HepG2 (cell line): ENCODE measurements at regions not wholly inside any gene's neighbourhood (a gene's known extent, or its start where the extent isn't known, plus 50 kb on each side); places are given as distances from the start of the nearest gene placed in this dataset.

Experiments
- ATAC-seq: fragments of 200-7000 bp; cut with Tn5 transposase; 3 replicates; pipeline ENCODE4 v1.9.1; 2020; ENCODE audit warnings: mild to moderate bottlenecking, moderate library complexity
- BruUV-seq: library from RNA; stranded (reverse); fragments of 400-500 nt; replicated peaks from 2 replicates; lab custom pipeline; 2021; lab: Mats Ljungman, UMichigan
- CTCF ChIA-PET: fragments of 300-600 bp; formaldehyde crosslinking; extraction: SDS; loops from one replicate; lab custom pipeline; 2021; ENCODE audit warnings: low total read pairs, inconsistent platforms, low intra/inter-chr PET ratio; lab: Yijun Ruan, JAX
- POLR2A ChIA-PET: fragments of 350-600 bp; sonication (Branson Sonifier 250); formaldehyde crosslinking; loops from one replicate; lab custom pipeline; 2020; ENCODE audit warnings: antibody characterized with exemption, inconsistent platforms; lab: Yijun Ruan, JAX
- DNase-seq: peaks from one replicate; pipeline ENCODE4 v3.0.0-alpha.2; 2015; ENCODE audit warnings: low spot score
- FAIRE-seq: peaks from 3 replicates; lab custom pipeline; 2011; peaks lifted over from hg19 to GRCh38; lab: Jason Lieb, UNC
- H2AFZ ChIP-seq: one replicate; pipeline ENCODE4 v1.6.1; 2011; ENCODE audit warnings: low read length, inconsistent platforms
- H3K27ac ChIP-seq: fragments of 300-600 bp; 3 replicates; pipeline ENCODE4 v1.8.0; 2011; ENCODE audit warnings: mixed run types, mild to moderate bottlenecking, mixed read lengths, low read length, inconsistent platforms; ENCODE audit not compliant: insufficient read depth; ENCODE audit errors: extremely low read length
- H3K27me3 ChIP-seq, 2 experiments: fragments of 200-600 bp in 1 of 2; 2 replicates in 1 of 2; 3 replicates in 1 of 2; pipeline versions ENCODE4 v1.6.0 to v1.8.0; 2011; ENCODE audit warnings: low read length in 2 of 2, mild to moderate bottlenecking in 2 of 2, moderate library complexity in 2 of 2, inconsistent platforms in 1 of 2; ENCODE audit not compliant: insufficient read depth in 2 of 2, control insufficient read depth in 1 of 2
- H3K36me3 ChIP-seq, 2 experiments: fragments of 200-600 bp in 1 of 2; replicated peaks in 1 of 2; 2 replicates in 1 of 2; 3 replicates in 1 of 2; pipeline versions ENCODE4 v1.5.1 to v1.8.0; 2011; ENCODE audit warnings: low read length in 2 of 2, inconsistent platforms in 1 of 2; ENCODE audit not compliant: insufficient read depth in 2 of 2, control insufficient read depth in 1 of 2
- H3K4me1 ChIP-seq: 2 replicates; pipeline ENCODE4 v1.5.1; 2012; ENCODE audit warnings: low read length, inconsistent platforms; ENCODE audit not compliant: insufficient read depth
- H3K4me2 ChIP-seq: 2 replicates; pipeline ENCODE4 v1.6.0; 2011; ENCODE audit warnings: low read depth, low read length, inconsistent platforms
- H3K4me3 ChIP-seq, 3 experiments: fragments of 200-600 bp in 1 of 3; sonication (generic), shearing (Covaris generic) in 1 of 3; replicated peaks in 1 of 3; 2 replicates each; pipeline ENCODE4 v1.5.1; 2011 to 2016; ENCODE audit warnings: low read length in 3 of 3, inconsistent platforms in 2 of 3, low read depth in 2 of 3, mild to moderate bottlenecking in 2 of 3, control low read depth in 1 of 3, mixed read lengths in 1 of 3; ENCODE audit not compliant: insufficient read depth in 1 of 3
- H3K79me2 ChIP-seq: one replicate; pipeline ENCODE4 v1.6.1; 2011; ENCODE audit warnings: low read length, inconsistent platforms; ENCODE audit not compliant: insufficient read depth
- H3K9ac ChIP-seq: 2 replicates; pipeline ENCODE4 v1.6.0; 2011; ENCODE audit warnings: mild to moderate bottlenecking, low read depth, low read length, inconsistent platforms; ENCODE audit not compliant: insufficient read depth
- H3K9me3 ChIP-seq: 2 replicates; pipeline ENCODE4 v1.5.1; 2012; ENCODE audit warnings: mild to moderate bottlenecking, low read length
- H4K20me1 ChIP-seq: 2 replicates; pipeline ENCODE4 v1.6.0; 2011; ENCODE audit warnings: inconsistent platforms, mild to moderate bottlenecking, low read length, moderate library complexity; ENCODE audit not compliant: insufficient read depth
- ATF6 ChIP-seq: sonication (generic); formaldehyde crosslinking; conservative IDR thresholded peaks from 2 replicates; pipeline ENCODE4 v1.4.0; 2020; ENCODE audit warnings: missing genetic modification reagents
- IRF1 ChIP-seq: sonication (generic); formaldehyde crosslinking; IDR thresholded peaks from 2 replicates; pipeline ENCODE4 v1.4.0; 2020; ENCODE audit warnings: low read depth, mild to moderate bottlenecking, missing genetic modification reagents
- KMT2B ChIP-seq: IDR thresholded peaks from 2 replicates; pipeline ENCODE4 v1.6.1; 2016; ENCODE audit warnings: missing genetic modification reagents, missing compliant biosample characterization
- ZNF101 ChIP-seq: sonication (generic); formaldehyde crosslinking; IDR thresholded peaks from 2 replicates; pipeline ENCODE4 v1.4.0; 2020; ENCODE audit warnings: mild to moderate bottlenecking, low read depth, missing genetic modification reagents, borderline replicate concordance
- ZNF18 ChIP-seq: sonication (generic); formaldehyde crosslinking; IDR thresholded peaks from 2 replicates; pipeline ENCODE4 v1.8.0; 2022; ENCODE audit warnings: mild to moderate bottlenecking, missing genetic modification reagents; ENCODE audit not compliant: insufficient replicate concordance
- ZNF572 ChIP-seq: sonication (generic); formaldehyde crosslinking; IDR thresholded peaks from 2 replicates; pipeline ENCODE4 v1.5.1; 2020; ENCODE audit warnings: mild to moderate bottlenecking, missing genetic modification reagents
- WGBS: methylation state at CpG from one replicate; pipeline ENCODE4 v1.1.6; 2017; ENCODE audit warnings: low lambda C conversion rate; 5-methylcytosine and 5-hydroxymethylcytosine counted together
- in situ Hi-C: cut with HindIII; loops from 2 replicates; pipeline ENCODE4 v1.10.0; 2017; ENCODE audit warnings: low pct_unique_long_range_greater_than_20kb; ENCODE audit not compliant: extremely low pct_ligation_motif_present
- intact Hi-C: fragments of 100-400 bp; cut with micrococcal nuclease; formaldehyde crosslinking; loops from one replicate; pipeline ENCODE4 v1.10.0; 2022; ENCODE audit not compliant: unreplicated experiment

- H3K9me3 ChIP-seq: no peaks in the 10 kb centered on the region
- peak; percentile 95 for ATAC-seq
- no TSS peak for BruUV-seq
- no peak for TF ChIP-seq ZNF18 (CRISPR knock-in tag)
- no peak for TF ChIP-seq IRF1 (CRISPR knock-in tag)
- TF ChIP-seq ATF6 (CRISPR knock-in tag): no peak
- no peak for TF ChIP-seq ZNF572 (CRISPR knock-in tag)
- no peak for TF ChIP-seq KMT2B
- TF ChIP-seq ZNF101 (CRISPR knock-in tag): no peak
- H3K27me3 ChIP-seq: no peaks in the 10 kb centered on the region; a peak in 1 of 5 replicates
- H3K79me2 ChIP-seq: no peaks in the 10 kb centered on the region
- no peaks in the 10 kb centered on the region for H3K36me3 ChIP-seq
- H3K4me3 ChIP-seq: no peak overlapping the region
- intact Hi-C loops (loop anchor here (10.0 kb wide), 1 partner anchor 405 kb away; the partner anchor contains the start of gene ADRA1B), in situ Hi-C loops (no loop called here)
- no peak overlapping the region for H3K27ac ChIP-seq
- H3K4me2 ChIP-seq: no peak overlapping the region
- POLR2A ChIA-PET: no interaction called here
- 0% methylated on average over 1 of the region's 3 CpGs for WGBS
- no peak overlapping the region for H3K9ac ChIP-seq
- CTCF ChIA-PET: no interaction called here
- no peaks in the 10 kb centered on the region for H4K20me1 ChIP-seq
- peak; percentile 3 for DNase-seq
- no peak overlapping the region for H2AFZ ChIP-seq
- FAIRE-seq: no peak
- no peaks in the 10 kb centered on the region for H3K4me1 ChIP-seq
Observed at GRCh38 chr5:159510282-159510681, 180.0 kb upstream of the IL12B start.
